Fibroblast of villous mesenchyme (primary cell): ENCODE measurements at regions not wholly inside any gene's neighbourhood (a gene's known extent, or its start where the extent isn't known, plus 50 kb on each side); places are given as distances from the start of the nearest gene placed in this dataset.
"Not testable (repeated sequence)": the region's sequence is repeated elsewhere in the genome, so short reads cannot be mapped to it uniquely, and the experiment has no call there.

Experiments
- DNase-seq: peaks from one replicate; pipeline ENCODE4 v3.0.0-alpha.2; 2010; ENCODE audit warnings: low read depth
- H3K4me3 ChIP-seq: 2 replicates; pipeline ENCODE4 v1.5.1; 2011; ENCODE audit warnings: low read depth, mild to moderate bottlenecking, low read length
- TF ChIP-seq, protein P1 (sequence below): IDR thresholded peaks from 2 replicates; pipeline ENCODE4 v1.5.1; 2012; ENCODE audit warnings: low read depth, mild to moderate bottlenecking, low read length; ENCODE audit not compliant: insufficient read depth

- H3K4me3 ChIP-seq: no peak overlapping the region
- no peak for DNase-seq
- TF ChIP-seq, protein P1, sequence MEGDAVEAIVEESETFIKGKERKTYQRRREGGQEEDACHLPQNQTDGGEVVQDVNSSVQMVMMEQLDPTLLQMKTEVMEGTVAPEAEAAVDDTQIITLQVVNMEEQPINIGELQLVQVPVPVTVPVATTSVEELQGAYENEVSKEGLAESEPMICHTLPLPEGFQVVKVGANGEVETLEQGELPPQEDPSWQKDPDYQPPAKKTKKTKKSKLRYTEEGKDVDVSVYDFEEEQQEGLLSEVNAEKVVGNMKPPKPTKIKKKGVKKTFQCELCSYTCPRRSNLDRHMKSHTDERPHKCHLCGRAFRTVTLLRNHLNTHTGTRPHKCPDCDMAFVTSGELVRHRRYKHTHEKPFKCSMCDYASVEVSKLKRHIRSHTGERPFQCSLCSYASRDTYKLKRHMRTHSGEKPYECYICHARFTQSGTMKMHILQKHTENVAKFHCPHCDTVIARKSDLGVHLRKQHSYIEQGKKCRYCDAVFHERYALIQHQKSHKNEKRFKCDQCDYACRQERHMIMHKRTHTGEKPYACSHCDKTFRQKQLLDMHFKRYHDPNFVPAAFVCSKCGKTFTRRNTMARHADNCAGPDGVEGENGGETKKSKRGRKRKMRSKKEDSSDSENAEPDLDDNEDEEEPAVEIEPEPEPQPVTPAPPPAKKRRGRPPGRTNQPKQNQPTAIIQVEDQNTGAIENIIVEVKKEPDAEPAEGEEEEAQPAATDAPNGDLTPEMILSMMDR: no peak
Measured at GRCh38 chr4:1566838-1567518, 117.1 kb downstream of the FAM53A start.

GRCh38 chr4:1566301-1566837 is 117.7 kb downstream of the FAM53A start:
- not testable (repeated sequence) for DNase-seq, H3K4me3 ChIP-seq

- DNase-seq: no peak
- TF ChIP-seq, protein P1: no peak
- no peak overlapping the region for H3K4me3 ChIP-seq
Measured at GRCh38 chr4:1565598-1566295, 118.4 kb downstream of the FAM53A start.

- TF ChIP-seq, protein P1: no peak
- no peak for DNase-seq
- no peak overlapping the region for H3K4me3 ChIP-seq
Measured at GRCh38 chr4:1564535-1565375, 119.4 kb downstream of the FAM53A start.

DNA sequence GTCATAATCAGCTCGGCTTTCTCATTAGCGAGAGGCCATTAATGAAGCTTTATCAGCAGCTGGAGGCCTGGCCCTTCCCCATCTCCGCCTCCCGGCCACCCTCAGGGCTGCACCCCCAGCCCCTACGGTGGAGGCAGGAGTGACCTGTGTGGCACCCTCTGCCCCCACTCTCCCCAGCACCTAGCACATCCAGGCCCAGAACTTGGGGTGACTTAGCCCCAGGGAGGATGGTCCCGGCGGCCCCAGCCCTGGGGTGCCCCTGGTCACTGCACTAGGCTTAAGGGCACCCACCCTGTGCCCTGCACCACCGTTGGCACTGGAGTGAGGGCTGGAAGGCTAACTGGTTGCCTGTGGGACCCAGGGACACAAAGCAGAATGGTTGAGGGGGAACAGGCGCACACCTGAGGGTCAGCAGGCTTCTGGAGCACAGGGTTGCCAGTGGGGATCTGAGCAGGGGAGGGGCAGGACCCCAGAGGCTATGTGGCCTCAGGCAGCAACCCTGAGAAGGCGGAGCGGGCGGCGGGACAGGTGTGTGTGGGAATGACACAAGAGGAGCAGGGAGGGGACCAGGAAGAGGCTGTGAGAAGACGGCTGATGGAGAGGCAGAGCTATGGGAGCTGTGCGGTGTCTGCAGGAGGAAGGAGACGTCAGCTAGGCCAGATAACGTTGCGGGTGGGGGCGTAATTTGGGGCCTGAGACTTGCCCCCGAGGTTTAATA is 120.2 kb downstream of the FAM53A start:
- DNase-seq: no peak
- H3K4me3 ChIP-seq: no peak overlapping the region
- TF ChIP-seq, protein P1: no peak

DNA sequence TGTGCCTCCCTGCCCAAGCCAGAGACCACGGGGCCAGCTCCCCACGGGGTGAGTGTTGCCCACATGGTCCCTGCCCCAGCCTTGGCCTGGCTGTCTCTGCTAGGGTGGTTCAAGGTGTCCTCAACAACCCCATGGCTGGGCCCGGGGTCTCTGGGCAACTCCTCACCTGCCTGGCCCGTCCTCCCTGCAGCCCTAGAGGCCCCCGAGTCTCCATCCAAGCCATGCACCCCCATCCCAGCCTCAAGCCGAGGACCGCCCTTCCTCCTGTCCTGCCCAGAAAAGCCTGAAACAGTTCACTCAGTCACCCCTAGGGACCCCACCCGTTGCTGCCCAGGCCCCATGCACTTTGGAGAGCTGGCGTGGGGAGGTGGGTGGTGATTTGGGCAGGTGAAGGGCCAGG is 120.9 kb downstream of the FAM53A start:
- no peak overlapping the region for H3K4me3 ChIP-seq
- TF ChIP-seq, protein P1: no peak
- no peak for DNase-seq
